ENCODE measurements at regions not wholly inside any gene's neighbourhood (a gene's known extent, or its start where the extent isn't known, plus 50 kb on each side); places are given as distances from the start of the nearest gene placed in this dataset.

GRCh38 chr10:110392868-110393740 is 88.4 kb upstream of the SMNDC1 start:
- H3K9me2 ChIP-seq (replicated peaks; ENCODE audit: insufficient read depth, low read length) = no peaks in the 10 kb centered on the region
- no peaks in the 10 kb centered on the region for H3F3A ChIP-seq (ENCODE audit: insufficient read depth)
- no peak overlapping the region for H3K27ac ChIP-seq (ENCODE audit: low read depth, low read length)

GRCh38 chr10:110393866-110394265 is 89.1 kb upstream of the SMNDC1 start:
- no peaks in the 10 kb centered on the region for H3K79me2 ChIP-seq (ENCODE audit: insufficient read depth, low read length)
- no peaks in the 10 kb centered on the region for H3K36me3 ChIP-seq (ENCODE audit: low read length)
- H4K20me1 ChIP-seq (ENCODE audit: low read depth, low read length) = no peaks in the 10 kb centered on the region
- no peaks in the 10 kb centered on the region for H3K9me2 ChIP-seq (replicated peaks; ENCODE audit: insufficient read depth, low read length)
- no peak for TF ChIP-seq EZH2phosphoT487 (conservative IDR thresholded peaks at IDR 0.05; ENCODE audit: low read length)
- TF ChIP-seq CTCF (IDR thresholded peaks at IDR 0.05; ENCODE audit: insufficient read depth, low read length, poor library complexity, severe bottlenecking) = no peak
- H3K27ac ChIP-seq (ENCODE audit: low read depth, low read length) = no peak overlapping the region
- H3K9me3 ChIP-seq (ENCODE audit: insufficient read depth, low read length) = no peaks in the 10 kb centered on the region
- no peak overlapping the region for H3K4me2 ChIP-seq (ENCODE audit: low read depth, low read length, poor library complexity, severe bottlenecking)
- H3K9ac ChIP-seq (ENCODE audit: low read length) = no peak overlapping the region
- H3K27me3 ChIP-seq (ENCODE audit: low read length) = no peaks in the 10 kb centered on the region
- no peak overlapping the region for H3K4me3 ChIP-seq (ENCODE audit: insufficient read depth, low read length, poor library complexity, severe bottlenecking)
- no peak overlapping the region for H2AFZ ChIP-seq (ENCODE audit: low read depth, low read length, severe bottlenecking)
- H3F3A ChIP-seq (ENCODE audit: insufficient read depth) = no peaks in the 10 kb centered on the region

More at GRCh38 chr10:110392868-110393740, 88.4 kb upstream of the SMNDC1 start:
- H3K36me3 ChIP-seq (ENCODE audit: low read length) = no peaks in the 10 kb centered on the region
- H3K9me3 ChIP-seq (ENCODE audit: insufficient read depth, low read length) = no peaks in the 10 kb centered on the region
- no peaks in the 10 kb centered on the region for H3K79me2 ChIP-seq (ENCODE audit: insufficient read depth, low read length)
- no peak overlapping the region for H3K9ac ChIP-seq (ENCODE audit: low read length)
- H3K4me3 ChIP-seq (ENCODE audit: insufficient read depth, low read length, poor library complexity, severe bottlenecking) = no peak overlapping the region
- H3K27me3 ChIP-seq (ENCODE audit: low read length) = no peaks in the 10 kb centered on the region
- H3K4me2 ChIP-seq (ENCODE audit: low read depth, low read length, poor library complexity, severe bottlenecking) = no peak overlapping the region
- TF ChIP-seq EZH2phosphoT487 (conservative IDR thresholded peaks at IDR 0.05; ENCODE audit: low read length) = no peak
- no peak for TF ChIP-seq CTCF (IDR thresholded peaks at IDR 0.05; ENCODE audit: insufficient read depth, low read length, poor library complexity, severe bottlenecking)
- H4K20me1 ChIP-seq (ENCODE audit: low read depth, low read length) = no peaks in the 10 kb centered on the region
- no peak overlapping the region for H2AFZ ChIP-seq (ENCODE audit: low read depth, low read length, severe bottlenecking)

- TF ChIP-seq EZH2phosphoT487 (conservative IDR thresholded peaks at IDR 0.05; ENCODE audit: low read length) (no peak), CTCF (IDR thresholded peaks at IDR 0.05; ENCODE audit: insufficient read depth, low read length, poor library complexity, severe bottlenecking) (no peak)
Measured at GRCh38 chr10:110394296-110394695, 89.6 kb upstream of the SMNDC1 start.

More at GRCh38 chr10:110394296-110394695, 89.6 kb upstream of the SMNDC1 start:
- H3K27me3 ChIP-seq (ENCODE audit: low read length) = no peaks in the 10 kb centered on the region
- H3K4me3 ChIP-seq (ENCODE audit: insufficient read depth, low read length, poor library complexity, severe bottlenecking) = no peak overlapping the region
- no peak overlapping the region for H3K27ac ChIP-seq (ENCODE audit: low read depth, low read length)
- H3K36me3 ChIP-seq (ENCODE audit: low read length) = no peaks in the 10 kb centered on the region
- no peak overlapping the region for H3K4me2 ChIP-seq (ENCODE audit: low read depth, low read length, poor library complexity, severe bottlenecking)
- no peaks in the 10 kb centered on the region for H3K79me2 ChIP-seq (ENCODE audit: insufficient read depth, low read length)
- H3K9me3 ChIP-seq (ENCODE audit: insufficient read depth, low read length) = no peaks in the 10 kb centered on the region
- no peaks in the 10 kb centered on the region for H4K20me1 ChIP-seq (ENCODE audit: low read depth, low read length)
- H3K9ac ChIP-seq (ENCODE audit: low read length) = no peak overlapping the region
- H3K9me2 ChIP-seq (replicated peaks; ENCODE audit: insufficient read depth, low read length) = no peaks in the 10 kb centered on the region
- no peaks in the 10 kb centered on the region for H3F3A ChIP-seq (ENCODE audit: insufficient read depth)
- no peak overlapping the region for H2AFZ ChIP-seq (ENCODE audit: low read depth, low read length, severe bottlenecking)
